Stimulated activated CD4-positive, alpha-beta T cell treated with anti-CD3 and anti-CD28 coated beads, TNF-alpha, amount 100 ng/mL, for 24 hours (primary cell): ENCODE measurements at regions not wholly inside any gene's neighbourhood (a gene's known extent, or its start where the extent isn't known, plus 50 kb on each side); places are given as distances from the start of the nearest gene placed in this dataset.
"Not testable (repeated sequence)": the region's sequence is repeated elsewhere in the genome, so short reads cannot be mapped to it uniquely, and the experiment has no call there.

Experiments
- DNase-seq, 3 experiments: peaks; one replicate each; pipeline ENCODE4 v3.0.0-alpha.2; 2020; ENCODE audit warnings: low read depth in 3 of 3

DNA sequence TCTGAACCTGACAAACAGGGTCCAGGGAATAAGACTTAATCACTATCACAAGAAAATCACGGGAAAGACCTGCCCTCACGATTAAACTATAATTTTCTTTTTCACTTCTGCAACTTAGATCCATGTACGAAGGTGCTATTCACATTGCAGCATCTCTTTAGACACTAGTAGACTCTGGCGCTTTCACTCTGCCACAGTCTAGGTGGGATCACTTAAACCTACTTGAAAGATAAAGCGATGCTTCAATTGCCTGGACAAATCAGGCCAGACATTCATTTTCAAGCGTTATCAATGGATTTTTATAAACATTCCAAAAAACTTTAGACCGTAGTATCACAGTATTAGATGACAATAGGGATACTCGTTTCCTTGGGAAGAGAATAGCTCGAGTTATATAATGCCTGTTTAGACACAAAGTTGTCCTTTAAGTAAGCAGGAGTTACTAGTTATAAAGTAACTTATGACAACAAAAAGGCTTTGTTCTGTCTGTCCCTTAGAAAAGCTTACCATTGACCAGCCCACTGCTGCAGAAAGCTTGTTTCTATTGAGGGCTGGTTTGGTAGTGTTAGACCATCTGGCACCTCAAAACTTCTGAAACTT, 367.3 kb downstream of the UTRN start:
- no peak for DNase-seq

DNA sequence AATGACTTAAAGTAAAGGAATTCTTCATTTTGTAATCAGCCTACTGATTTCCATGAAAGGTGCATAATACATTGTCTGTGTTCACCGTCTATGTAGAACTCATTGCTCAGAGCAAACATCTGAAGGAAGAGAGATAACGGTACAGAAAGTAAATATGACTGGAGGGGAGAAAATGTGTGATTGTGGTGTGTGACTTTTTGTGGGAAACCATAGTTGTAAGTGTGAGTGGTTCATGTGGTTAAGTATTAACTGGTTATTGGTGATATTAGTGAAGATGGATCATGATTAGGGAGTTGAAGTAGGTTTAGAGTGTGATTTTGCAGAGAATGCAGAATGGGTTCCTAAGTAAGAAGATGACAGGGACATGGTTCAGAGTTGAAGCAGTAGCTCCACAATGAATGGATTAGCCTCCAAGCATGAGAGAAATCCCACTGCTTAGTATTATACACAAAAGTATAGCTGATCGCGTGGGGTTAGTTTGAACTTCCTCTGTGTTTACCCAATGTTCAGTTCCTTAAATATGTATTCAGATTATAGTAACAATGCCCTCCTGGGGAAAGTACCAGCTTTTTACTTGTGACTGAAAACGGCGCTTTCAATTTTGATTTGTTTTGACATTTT, 368.9 kb downstream of the UTRN start:
- no peak for DNase-seq

DNA sequence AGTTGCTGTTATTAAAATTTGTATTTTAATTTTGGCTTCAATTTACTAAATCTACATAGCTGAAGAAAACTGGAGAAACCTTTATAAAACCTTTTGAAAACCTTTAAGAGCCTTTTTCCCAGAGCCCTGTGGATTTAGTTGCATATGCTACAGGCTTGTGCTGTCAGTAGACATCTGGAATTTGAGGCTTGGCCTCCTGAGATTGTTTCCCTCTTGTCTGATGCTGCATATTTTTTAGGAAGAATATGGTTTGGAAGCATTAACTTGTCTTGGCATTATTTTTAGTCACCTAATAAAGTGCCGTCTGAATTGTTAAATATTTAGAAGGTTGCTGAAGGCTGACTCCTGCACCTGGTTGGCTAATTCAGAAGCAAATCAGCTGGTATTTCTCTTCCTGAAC, 369.4 kb downstream of the UTRN start:
- DNase-seq, result no peak

DNA sequence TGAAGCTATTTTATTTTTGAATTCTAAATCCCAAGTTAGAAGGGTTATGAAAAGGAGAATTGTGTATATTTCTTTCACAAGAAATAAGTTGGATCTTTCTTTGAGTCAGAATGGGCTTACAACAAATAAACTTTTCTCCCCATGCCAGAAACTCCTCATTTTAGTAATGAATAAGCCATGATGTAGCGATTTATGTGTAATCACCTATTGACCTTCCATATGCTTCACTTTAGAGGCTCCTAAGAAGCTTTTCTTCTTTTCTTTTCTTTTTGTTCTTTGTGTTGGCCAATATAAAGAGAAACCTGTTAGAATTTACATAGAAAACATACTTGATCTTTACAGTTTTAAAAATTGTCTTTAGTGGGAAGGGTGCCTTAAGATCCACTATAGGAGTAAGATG, 370.2 kb downstream of the UTRN start:
- DNase-seq, result no peak

DNA sequence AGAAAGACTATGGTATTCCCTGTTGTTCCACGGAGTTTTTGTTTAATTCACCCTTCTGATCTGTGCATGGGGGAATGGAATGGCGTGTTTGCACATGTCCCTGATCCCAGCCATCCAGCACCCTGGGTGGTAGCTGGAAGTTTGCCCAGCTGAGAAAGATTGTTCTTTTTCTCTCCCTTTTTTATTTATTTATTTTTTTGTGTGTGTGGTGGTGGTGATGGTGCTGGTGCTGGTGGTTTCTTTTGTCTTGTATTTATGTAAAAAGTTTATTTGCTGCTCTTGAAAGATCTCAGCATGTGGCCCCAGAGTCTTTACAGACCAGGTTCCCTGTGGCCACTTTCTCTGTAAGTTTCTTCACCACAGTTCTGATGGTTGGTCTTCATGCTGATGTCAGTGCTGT, 372.6 kb downstream of the UTRN start:
- no peak for DNase-seq

DNA sequence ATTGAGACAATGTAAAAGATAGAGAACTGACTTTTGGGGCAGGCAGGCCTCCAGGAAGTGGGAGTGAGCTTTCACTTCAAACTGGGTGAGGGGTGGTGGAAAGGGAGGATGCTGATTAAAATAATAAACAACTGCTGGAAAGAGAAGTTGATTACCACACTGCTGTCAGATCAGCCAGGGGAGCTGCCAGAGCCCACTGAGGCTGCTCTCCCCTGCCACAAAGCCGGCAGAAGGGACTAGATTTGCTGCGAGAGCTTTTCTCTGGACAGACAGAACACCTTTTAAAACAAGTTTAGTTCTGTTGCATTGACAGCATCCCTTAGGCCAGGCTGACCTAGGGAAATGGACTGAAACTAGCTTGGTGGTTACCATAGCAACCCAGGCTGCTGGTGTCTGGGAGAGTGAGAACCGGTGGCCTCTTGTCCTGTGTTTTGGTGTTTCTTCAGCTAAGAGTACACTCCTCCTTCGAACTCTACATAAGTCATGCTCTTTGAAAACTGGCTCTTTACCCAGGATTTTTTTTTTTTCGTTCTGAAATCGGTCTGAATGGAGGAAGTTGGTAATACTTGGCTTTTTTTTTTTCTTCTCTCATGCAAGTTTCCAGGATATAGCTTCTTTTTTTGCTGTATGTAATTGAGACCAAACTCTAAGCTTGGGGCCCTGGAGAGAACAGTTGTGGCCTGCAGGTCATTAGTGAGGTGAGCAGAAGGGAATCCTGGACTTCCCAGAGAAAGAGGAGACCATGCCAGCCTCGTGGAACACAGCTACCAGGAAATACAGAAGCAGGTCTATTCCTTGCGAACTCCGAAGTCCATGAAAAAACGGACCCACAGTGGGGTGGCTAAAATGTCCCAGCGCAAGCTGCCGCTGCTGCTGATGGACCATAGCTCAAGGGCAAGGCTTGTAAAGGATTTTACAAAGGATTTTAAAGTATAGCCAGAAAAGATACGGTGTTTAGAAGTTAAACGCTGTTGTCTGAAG, 374.4 kb downstream of the UTRN start:
- DNase-seq, result peak in 1 of 3 experiments; percentile 0

DNA sequence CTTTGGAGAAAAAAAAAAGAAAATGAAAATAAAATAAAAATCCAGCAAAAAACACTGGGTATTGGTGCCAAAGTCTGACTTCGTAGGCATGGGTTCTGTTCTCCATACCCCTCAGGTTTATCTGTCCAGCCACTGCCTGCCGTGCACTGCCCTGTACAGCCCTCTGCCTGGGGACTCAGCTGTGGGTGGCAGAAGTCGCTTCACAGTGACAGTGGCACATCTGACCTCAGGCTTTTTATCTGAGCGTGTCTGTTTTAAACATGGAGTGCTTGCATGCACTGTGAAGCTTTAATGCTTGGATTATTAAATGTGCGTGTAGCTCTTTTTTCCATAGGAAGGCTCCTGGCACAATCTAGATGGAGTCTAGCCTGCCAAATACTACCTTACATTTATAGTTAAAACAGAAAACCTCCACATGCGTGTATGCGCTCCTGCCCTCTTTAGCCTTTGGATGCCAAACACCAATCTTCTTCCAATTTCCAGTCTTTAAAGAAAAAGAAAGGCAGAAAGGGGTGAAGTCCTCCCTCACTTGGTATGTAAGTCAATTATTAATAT, 375.5 kb downstream of the UTRN start:
- DNase-seq, result no peak

DNA sequence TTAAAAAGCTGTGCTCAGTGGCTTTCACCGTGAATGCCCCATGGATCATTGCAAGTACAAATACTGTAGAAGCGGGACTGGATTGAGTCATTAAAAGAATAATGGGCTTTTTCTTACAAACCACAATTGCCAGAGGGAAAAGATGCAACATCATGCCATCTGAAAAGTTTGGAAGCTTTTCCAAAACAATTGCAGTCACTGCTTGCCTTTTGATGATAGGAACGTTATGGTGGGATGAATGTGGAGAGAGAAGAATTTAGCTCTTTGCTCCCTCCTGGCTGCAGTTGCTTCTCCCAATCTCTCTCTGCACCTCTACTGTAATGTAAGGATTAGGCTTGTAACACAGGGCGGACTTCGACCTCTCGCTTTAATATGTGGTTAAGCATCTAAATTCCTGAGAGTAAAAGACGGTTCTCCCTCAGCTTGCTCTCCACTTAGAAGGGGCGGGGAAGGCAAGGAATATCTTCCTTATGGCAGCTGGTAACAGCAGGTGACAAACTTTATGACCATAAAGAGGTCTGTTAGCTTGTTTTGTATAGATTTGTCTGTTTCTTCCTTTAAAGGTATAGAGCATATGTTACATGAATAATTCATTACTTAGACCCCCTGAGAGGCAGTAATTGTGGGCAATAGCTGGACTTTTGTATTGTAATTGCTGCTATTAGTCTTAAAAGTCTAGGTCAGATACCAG, 376.1 kb downstream of the UTRN start:
- no peak for DNase-seq

DNA sequence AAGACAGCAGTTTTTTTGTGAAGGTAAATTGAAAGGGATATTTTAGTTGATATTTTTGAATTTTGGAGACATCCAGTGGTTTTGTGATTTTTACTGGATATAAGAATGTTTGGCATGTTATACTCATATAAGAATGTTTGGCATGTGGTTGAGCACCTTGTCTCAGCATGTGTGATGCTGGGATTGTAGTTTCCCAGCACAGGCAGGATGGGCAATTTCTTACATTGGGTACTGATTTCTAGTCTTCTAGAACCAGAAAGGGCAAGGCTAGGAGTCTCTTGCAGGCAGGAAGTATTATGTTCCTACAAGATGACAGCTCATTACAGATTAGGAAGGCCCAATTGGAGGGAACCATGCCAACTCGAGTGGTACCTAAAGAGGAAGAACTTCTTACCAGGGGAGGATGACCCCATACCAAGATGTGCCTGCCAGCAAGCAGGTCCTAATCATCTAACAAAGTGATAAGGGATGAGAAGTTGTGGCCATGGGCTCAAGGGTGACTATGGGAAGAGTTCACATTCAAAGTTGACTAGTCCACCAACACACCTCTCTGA, 377.8 kb downstream of the UTRN start:
- no peak for DNase-seq

DNA sequence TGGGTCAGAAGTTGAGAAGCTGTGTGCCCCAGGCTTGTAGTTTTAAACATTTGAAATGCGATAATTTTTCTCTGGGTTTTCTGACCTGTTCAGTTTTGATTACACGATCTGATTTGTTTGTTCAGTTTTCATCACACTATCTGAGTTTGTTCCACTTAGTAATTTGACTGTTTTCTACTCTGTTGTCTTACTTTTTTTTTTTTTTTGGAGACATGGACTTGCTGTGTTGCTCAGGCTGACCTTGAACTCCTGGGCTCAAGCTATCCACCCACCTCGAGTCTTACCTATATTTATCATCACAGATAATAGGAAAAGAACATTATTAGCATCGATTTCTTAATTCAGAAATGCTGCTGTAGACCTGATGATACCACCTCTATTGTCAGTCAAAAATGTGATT, 379.1 kb downstream of the UTRN start:
- DNase-seq, result no peak

DNA sequence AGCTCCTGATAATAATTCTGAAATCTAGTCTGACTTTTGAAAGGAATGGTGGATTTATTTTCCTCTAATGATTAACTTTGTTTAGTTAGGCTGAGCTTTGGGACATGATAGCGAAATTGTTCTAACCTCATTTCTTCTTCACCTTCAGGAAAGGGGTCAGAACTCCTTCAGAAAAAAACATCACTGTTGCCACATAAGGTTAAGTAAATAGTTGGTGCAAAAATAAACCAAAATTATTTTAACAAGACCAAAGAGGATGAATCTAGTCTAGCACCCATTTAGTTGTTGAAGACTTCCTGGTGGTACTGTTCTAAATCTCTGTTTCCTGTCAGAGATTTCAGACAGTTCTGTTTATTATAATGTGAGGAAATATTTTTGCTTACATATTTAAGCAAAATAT, 379.8 kb downstream of the UTRN start:
- no peak for DNase-seq

DNA sequence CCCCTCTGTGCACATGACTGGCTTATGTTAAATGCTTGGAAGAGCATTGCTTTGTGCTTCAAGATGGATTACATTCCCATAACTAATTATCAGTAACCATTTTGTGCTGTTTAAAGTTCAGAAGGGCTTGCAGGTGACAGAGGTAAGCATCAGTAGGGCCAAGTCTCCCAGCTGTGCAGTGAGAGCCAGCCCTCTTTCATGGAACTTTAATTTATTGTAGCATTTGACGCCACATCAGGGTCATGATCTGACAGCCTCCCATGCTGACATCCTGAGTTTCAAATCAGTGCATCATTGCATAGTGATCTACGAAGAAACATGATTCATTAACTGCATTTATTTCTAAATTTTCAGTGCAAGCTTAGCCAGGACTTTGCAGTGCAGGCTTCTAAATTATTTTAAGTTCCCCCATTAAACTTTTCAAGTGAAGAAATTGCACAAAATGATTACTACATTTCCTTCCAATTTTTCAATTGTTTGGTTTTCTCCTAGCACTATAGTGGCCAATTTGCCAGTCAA, 380.9 kb downstream of the UTRN start:
- no peak for DNase-seq

DNA sequence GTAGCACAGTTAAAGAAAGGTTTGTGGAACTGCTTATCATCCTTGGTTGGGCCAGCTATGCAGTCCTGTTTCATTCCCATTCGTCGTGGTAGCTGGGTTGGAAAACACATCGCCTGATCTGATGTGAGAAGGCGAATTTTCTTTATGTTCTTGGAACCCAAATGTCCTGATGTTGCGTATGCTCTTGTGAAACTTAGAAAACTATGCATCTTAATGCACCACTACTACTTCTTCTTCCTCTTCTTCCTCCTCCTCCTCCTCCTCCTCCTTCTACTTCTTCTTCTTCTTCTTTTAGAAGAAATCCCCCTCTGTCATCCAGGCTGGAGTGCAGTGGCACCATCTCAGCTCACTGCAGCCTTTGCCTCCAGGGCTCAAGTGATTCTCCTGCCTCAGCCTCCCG, 381.6 kb downstream of the UTRN start:
- no peak for DNase-seq

DNA sequence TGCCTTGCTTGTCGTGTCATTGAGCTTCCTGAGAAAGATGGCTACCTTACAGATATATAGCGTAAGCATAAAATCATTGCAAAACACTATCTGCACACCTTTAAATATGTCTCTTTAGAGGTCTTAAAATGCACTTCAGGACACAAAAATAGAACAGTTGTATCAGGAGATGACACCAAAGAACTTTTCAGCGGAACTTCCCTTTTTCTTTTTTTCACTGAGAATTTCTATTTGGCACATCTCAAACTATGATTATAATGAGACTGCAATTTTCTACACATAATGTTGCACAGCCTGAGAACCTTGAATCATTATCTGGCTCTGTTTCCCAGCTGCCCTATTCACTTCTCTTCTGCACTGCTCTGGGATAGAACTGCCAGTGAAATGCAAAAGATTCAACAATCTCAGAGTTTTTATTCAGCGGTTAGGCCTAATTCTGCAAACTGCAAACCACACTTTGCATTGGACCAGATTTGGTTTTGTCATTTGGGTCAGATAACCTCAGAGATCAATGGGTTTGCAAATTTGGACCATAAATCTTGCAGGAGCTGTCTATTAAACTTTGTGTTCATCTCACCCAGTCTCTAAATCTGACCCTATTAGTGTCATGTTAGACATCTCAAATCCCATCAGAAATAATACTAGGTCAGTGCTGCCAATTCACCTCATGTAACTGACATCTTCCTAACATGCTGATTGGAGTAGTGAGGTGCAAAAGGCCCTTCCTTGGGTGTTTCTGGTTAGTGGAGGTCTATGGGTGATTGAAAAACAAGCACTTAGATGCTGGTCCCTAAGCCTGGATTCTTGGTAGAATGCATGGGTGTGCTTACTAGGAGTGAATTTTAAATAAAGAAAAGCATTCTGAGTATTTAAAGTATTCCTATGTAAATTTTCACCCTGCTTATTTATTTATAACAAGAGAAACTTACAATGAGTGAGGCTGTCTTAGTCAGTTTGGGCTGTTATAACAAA, 382.7 kb downstream of the UTRN start:
- no peak for DNase-seq

DNA sequence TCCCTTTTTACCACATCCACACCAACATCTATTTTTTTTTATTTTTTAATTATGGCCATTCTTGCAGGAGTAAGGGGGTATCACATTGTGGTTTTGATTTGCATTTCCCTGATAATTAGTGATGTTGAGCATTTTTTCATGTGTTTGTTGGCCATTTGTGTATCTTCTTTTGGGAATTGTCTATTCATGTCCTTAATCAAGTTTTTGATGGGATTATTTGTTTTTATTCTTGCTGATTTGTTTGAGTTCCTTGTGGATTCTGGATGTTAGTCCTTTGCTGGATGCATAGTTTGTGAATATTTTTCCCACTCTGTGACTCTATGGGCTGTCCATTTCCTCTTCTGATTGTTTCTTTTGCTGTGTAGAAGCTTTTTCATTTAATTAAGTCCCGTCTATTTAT, 385.1 kb downstream of the UTRN start:
- DNase-seq, result not testable (repeated sequence)

DNA sequence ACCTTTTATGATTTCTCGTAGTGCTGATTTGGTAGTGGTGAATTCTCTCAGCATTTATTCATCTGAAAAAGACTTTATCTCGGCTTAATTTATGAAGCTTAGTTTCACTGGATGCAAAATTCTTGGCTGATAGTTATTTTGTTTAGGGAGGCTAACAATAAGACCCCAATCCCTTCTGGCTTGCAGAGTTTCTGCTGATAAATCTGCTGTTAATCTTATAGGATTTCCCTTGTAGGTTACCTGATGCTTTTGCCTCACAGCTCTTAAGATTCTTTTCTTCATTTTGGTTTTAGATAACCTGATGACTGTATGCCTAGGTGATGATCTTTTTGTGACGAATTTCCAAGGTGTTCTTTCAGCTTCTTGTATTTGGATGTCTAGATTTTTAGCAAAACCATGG, 388.7 kb downstream of the UTRN start:
- no peak for DNase-seq

DNA sequence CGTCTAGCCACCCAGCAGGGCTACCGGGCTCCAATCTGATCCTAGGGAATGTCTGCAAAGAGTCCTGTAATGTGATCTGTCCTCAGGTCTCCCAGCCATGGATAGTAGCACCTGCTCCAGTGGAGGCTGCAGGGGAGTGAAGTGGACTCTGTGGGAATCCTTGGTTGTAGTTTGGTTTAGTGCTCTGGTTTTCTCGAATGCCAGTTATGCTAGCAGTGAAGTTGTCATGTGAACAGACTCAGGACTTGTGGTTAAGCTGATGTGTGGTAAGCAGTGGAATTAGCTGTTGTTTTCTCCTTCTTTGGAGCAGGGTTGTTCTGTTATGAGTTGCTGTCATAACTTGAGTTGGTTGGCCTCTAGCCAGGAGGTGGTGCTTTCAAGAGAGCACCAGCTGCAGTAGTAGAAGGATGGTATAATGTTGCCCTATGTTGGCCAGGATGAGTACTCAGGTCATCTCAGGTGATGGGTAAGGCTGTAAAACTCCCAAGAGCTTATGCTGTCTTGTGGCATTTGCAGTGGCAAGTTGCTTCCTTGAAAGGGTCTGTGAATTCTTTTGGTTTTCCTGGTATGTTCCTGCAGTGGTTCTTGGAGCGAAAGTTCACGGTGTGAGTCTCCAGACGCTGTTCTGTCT, 390.2 kb downstream of the UTRN start:
- DNase-seq, result no peak

DNA sequence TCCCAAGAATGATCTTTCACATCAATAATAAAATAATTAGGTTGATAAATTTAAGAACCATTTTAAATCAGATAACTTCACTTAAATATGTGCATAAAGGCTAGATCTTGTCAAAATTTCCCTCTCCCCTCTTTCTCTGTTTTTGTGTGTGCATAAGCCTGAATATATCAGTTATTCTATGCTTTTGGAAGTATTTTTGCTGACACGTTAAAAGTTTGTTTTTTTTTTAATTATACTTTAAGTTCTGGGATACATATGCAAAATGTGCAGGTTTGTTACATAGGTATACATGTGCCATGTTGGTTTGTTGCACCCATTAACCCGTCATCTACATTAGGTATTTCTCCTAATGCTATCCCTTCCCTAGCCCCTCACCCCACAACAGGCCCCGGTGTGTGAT, 391.2 kb downstream of the UTRN start:
- not testable (repeated sequence) for DNase-seq

DNA sequence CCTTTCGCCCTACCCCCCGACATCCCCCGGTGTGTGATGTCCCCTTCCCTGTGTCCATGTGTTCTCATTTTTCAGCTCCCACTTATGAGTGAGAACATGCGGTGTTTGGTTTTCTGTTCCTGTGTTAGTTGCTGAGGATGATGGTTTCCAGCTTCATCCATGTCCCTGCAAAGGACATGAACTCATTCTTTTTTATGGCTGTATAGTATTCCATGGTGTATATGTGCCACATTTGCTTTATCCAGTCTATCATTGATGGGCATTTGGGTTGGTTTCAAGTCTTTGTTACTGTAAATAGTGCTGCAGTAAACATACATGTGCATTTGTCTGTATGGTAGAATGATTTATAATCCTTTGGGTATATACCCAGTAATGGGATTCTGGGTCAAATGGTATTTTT, 392.1 kb downstream of the UTRN start:
- not testable (repeated sequence) for DNase-seq

DNA sequence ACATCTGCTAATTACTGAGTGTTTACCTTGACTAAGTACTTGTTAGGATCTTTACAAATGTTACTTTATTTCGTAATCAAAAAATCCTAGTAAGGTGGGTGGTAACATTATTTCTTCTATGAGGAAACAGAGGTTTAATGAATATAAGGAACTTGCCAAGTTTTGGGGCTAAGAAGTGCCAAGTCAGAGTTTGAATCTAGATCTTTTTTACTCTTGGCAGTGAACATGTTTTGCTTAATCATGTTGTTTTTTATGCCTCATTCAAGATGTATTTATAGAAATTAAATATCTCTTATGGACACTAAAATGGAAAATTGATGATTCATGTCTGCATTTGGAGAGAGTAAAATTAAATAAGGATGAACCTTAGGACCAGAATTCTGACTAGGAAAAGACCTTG, 393.7 kb downstream of the UTRN start:
- DNase-seq, result no peak
